Right lobe of liver (tissue), 6 donors: ENCODE measurements at regions not wholly inside any gene's neighbourhood (a gene's known extent, or its start where the extent isn't known, plus 50 kb on each side); places are given as distances from the start of the nearest gene placed in this dataset.

Experiments
- ATAC-seq, 4 donors: fragments of 200-7000 bp; cut with Tn5 transposase; one replicate each; pipeline ENCODE4 v1.9.1; 2020; ENCODE audit warnings: mild to moderate bottlenecking in 4 of 4, moderate library complexity in 4 of 4
- DNase-seq, 3 donors: peaks; one replicate each; pipeline ENCODE4 v3.0.0-alpha.2; 2020
- H3K27ac ChIP-seq, 3 donors: fragments of 200-600 bp; one replicate each; pipeline ENCODE4 v1.8.0; 2022
- H3K27me3 ChIP-seq, 2 donors: fragments of 200-600 bp; one replicate each; pipeline ENCODE4 v1.8.0; 2022
- H3K36me3 ChIP-seq, 4 donors: fragments of 200-600 bp; sonication (generic) in 1 of 4; one replicate each; pipeline versions ENCODE4 v1.5.1 to v1.8.0; 2017 to 2022; ENCODE audit warnings: control low read depth in 1 of 4
- H3K4me1 ChIP-seq, 4 donors: fragments of 200-600 bp; sonication (generic) in 1 of 4; one replicate each; pipeline versions ENCODE4 v1.5.1 to v1.8.0; 2017 to 2022; ENCODE audit warnings: control low read depth in 1 of 4
- H3K4me3 ChIP-seq, 3 donors: fragments of 200-600 bp; one replicate each; pipeline ENCODE4 v1.8.0; 2022
- H3K9me3 ChIP-seq, 4 donors: fragments of 200-600 bp; sonication (generic) in 1 of 4; one replicate each; pipeline versions ENCODE4 v1.5.1 to v1.8.0; 2017 to 2022; ENCODE audit warnings: control low read depth in 1 of 4
- CTCF ChIP-seq, 4 donors: fragments of 200-600 bp in 3 of 4; fragments of 450-650 bp in 1 of 4; IDR thresholded peaks; one replicate each; pipeline versions ENCODE4 v1.5.1 to v1.8.0; 2016 to 2022; ENCODE audit warnings: antibody characterized with exemption in 4 of 4, mild to moderate bottlenecking in 2 of 4
- POLR2A ChIP-seq: fragments of 450-650 bp; IDR thresholded peaks from one replicate; pipeline ENCODE4 v1.6.1; 2017; ENCODE audit warnings: antibody characterized with exemption, mild to moderate bottlenecking
- WGBS: methylation state at CpG from one replicate; pipeline ENCODE4 v1.1.6; 2018; ENCODE audit warnings: low coverage, low lambda C conversion rate; ENCODE audit not compliant: insufficient coverage; ENCODE audit errors: missing lambda C conversion rate; 5-methylcytosine and 5-hydroxymethylcytosine counted together
- intact Hi-C, 2 donors: fragments of 100-400 bp; cut with DNase I; formaldehyde crosslinking; loops; one replicate each; pipeline versions ENCODE4 v1.11.2 to v1.14.1; 2022
- donor health status: DM: no; HTN: yes; CAD: no.
- donor health status: DM: no; HTN: no; CAD: no.
- donor health status: DM: no; HTN: no; CAD: no.
- donor health status: DM: no; HTN: yes; CAD: no.
- donor health status: DM: no; HTN: yes; CAD: no.

- Histone ChIP-seq H3K4me1 (no peaks in the 10 kb centered on the region), H3K9me3 (no peaks in the 10 kb centered on the region), H3K27ac (no peak overlapping the region), H3K27me3 (no peaks in the 10 kb centered on the region), H3K36me3 (no peaks in the 10 kb centered on the region), H3K4me3 (no peak overlapping the region)
- no peak for DNase-seq
- WGBS = 81% methylated on average over 3 of the region's 3 CpGs
- TF ChIP-seq CTCF (IDR thresholded peaks at IDR 0.05) (no peak), POLR2A (no peak)
- intact Hi-C loops = no loop called here
- no peak for ATAC-seq
These were observed 1072.0 kb downstream of the NSUN3 start for GRCh38 chr3:95134693-95135413.

GRCh38 chr3:95148107-95148506 is 1085.2 kb downstream of the NSUN3 start:
- H3K27ac ChIP-seq = no peak overlapping the region
- DNase-seq (no peak), ATAC-seq (no peak)
- TF ChIP-seq CTCF (IDR thresholded peaks at IDR 0.05) = no peak
- intact Hi-C loops = no loop called here
- no peak overlapping the region for H3K4me3 ChIP-seq
- no peaks in the 10 kb centered on the region for H3K36me3 ChIP-seq
- no peaks in the 10 kb centered on the region for H3K9me3 ChIP-seq
- H3K27me3 ChIP-seq = no peaks in the 10 kb centered on the region
- H3K4me1 ChIP-seq = no peaks in the 10 kb centered on the region
- 63% methylated on average over 3 of the region's 3 CpGs for WGBS

- no peaks in the 10 kb centered on the region for H3K4me1 ChIP-seq
- H3K27me3 ChIP-seq = no peaks in the 10 kb centered on the region
- TF ChIP-seq CTCF (IDR thresholded peaks at IDR 0.05) = no peak
- TF ChIP-seq POLR2A = no peak
- no peak overlapping the region for H3K4me3 ChIP-seq
- whole genome bisulfite sequencing = 10% methylated on average over 2 of the region's 2 CpGs
- no peaks in the 10 kb centered on the region for H3K9me3 ChIP-seq
- intact Hi-C loops = no loop called here
- DNase-seq = no peak
- H3K27ac ChIP-seq = no peak overlapping the region
- no peaks in the 10 kb centered on the region for H3K36me3 ChIP-seq
- ATAC-seq = no peak
These were observed 1088.7 kb downstream of the NSUN3 start for GRCh38 chr3:95151590-95151989.

- H3K9me3 ChIP-seq = no peaks in the 10 kb centered on the region
- no peak overlapping the region for H3K4me3 ChIP-seq
- H3K27me3 ChIP-seq = no peaks in the 10 kb centered on the region
- intact Hi-C loops = no loop called here
- TF ChIP-seq POLR2A = no peak
- no peak for TF ChIP-seq CTCF (IDR thresholded peaks at IDR 0.05)
- no peak for ATAC-seq
- DNase-seq = no peak
- H3K36me3 ChIP-seq = no peaks in the 10 kb centered on the region
- no peak overlapping the region for H3K27ac ChIP-seq
- no peaks in the 10 kb centered on the region for H3K4me1 ChIP-seq
- 53% methylated on average over 2 of the region's 2 CpGs for WGBS
These were observed 1091.9 kb downstream of the NSUN3 start for GRCh38 chr3:95154766-95155165.

GRCh38 chr3:95162794-95163193 is 1099.9 kb downstream of the NSUN3 start:
- ATAC-seq = no peak

More at GRCh38 chr3:95162794-95163193, 1099.9 kb downstream of the NSUN3 start:
- no peak for DNase-seq
- H3K4me1 ChIP-seq = no peaks in the 10 kb centered on the region
- intact Hi-C loops = no loop called here
- H3K27ac ChIP-seq = no peak overlapping the region
- TF ChIP-seq CTCF (IDR thresholded peaks at IDR 0.05) = no peak
- no peak for TF ChIP-seq POLR2A
- WGBS = 29% methylated on average over 1 of the region's 1 CpG
- H3K4me3 ChIP-seq = no peak overlapping the region
- H3K27me3 ChIP-seq = no peaks in the 10 kb centered on the region
- H3K9me3 ChIP-seq = no peaks in the 10 kb centered on the region
- H3K36me3 ChIP-seq = no peaks in the 10 kb centered on the region
